ENCODE measurements at regions not wholly inside any gene's neighbourhood (a gene's known extent, or its start where the extent isn't known, plus 50 kb on each side); places are given as distances from the start of the nearest gene placed in this dataset.
A peak's percentile ranks its signal among the peaks of the same experiment; 100 is the strongest.
"Not testable (repeated sequence)": the region's sequence is repeated elsewhere in the genome, so short reads cannot be mapped to it uniquely, and the experiment has no call there.

DNA sequence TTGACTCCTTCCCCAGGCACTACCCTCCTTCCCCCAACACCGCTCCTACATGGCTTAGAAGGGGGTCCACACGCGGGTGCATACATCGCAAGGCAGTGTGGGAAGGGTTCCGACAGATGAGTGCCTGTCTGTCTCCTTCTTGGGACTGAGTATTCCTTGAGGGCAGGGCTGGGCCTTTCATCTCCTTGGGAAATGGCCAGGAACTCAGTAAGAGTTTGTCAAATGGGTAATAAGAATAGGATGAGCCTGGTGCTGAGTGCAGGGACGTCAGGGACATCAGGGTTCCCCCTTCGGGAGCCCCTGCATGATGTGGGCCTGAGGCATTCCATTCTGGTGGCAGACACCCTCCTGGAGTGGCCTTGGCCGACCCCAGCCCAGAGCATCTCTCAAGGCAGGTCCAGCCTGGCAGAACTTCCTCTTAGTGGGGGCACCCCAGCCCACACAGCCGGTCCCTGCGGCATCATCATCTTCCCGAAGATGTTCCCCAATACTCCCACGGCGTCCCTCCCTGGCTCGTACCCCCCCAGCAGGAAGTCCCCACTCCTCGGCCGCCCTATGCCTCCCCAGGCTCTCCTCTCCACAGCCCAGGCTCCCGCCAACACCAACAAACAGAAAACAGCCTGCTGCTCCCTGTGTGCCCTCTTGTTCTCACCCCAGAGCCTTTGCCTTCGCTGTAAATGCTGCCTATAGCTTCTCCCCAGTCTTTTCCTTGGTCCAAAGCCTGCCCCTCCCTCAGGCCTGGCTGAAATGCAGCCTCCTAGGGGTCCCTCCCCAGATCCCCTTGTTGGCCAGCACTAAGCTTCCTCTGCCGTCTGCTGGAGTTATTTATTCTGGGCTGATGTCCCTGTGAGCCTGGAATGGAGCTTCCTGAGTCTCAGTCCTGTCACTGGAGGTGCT lies 67.5 kb upstream of the LCTL start:
- DNase-seq = no peak
- H3K4me3 ChIP-seq = no peak overlapping the region
- no peaks in the 10 kb centered on the region for H3K27me3 ChIP-seq
- H3K36me3 ChIP-seq = no peaks in the 10 kb centered on the region
- H3K9me3 ChIP-seq = no peaks in the 10 kb centered on the region

DNA sequence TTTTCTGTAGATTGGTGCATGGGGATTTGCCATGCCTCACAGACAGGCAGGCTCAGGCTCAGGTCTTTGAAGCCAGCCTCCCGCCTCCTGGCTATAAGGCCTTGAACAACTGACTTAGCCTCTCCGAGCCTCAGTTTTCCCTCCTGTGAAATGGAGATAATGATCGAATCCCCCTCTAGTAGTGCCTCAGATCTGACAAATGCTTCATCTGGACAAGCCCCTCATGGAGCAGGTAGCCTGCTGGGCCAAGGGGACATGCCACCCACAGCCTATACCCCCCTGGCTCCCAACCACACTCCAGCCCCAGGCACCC lies 68.1 kb upstream of the LCTL start:
- no peaks in the 10 kb centered on the region for H3K9me3 ChIP-seq
- H3K36me3 ChIP-seq = no peaks in the 10 kb centered on the region
- no peak overlapping the region for H3K4me3 ChIP-seq
- no peak for DNase-seq
- no peaks in the 10 kb centered on the region for H3K27me3 ChIP-seq

DNA sequence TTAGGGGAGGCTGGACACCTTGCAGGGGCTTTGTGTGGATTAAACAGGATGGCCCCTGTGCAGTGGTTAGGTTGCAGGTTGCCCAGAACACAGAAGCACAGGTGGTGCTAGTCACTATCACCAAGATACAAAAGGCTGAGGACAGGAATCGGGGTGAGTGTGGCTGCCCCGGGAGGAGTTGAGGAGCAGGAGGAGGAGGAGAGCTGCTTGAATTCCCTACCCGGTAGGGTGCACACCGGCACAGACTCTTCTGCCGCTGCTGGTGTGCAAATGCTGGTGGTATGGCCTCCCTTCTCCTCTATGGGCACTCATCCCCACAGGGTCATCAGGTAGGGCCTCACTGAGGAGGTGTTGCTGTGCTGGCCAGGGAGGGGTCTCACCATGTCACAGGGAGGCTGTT lies 67.5 kb upstream of the SMAD6 start:
- H3K27me3 ChIP-seq = no peaks in the 10 kb centered on the region
- H3K4me3 ChIP-seq = no peak overlapping the region
- no peak for DNase-seq
- no peaks in the 10 kb centered on the region for H3K9me3 ChIP-seq
- no peaks in the 10 kb centered on the region for H3K36me3 ChIP-seq

DNA sequence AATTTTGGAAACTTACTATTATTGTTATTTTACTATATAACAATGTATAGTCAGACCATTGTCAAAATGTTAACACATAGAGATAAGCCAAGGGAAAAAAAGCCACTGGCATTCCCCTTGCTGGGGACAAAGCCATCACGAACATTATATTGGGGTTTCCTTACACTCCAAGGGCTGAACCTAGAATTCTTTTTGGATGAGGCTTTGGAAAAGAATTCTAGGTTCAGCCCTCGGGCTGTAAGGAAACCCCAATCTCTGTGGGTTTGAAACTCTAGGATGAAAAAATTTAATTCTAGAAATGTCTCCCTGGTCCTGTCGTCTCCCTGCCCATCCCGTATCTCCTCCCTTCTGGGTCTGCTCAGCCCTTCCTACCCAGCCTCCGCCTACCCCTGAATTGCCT lies 67.0 kb upstream of the SMAD6 start:
- H3K36me3 ChIP-seq = no peaks in the 10 kb centered on the region
- H3K9me3 ChIP-seq = no peaks in the 10 kb centered on the region
- H3K4me3 ChIP-seq = no peak overlapping the region
- no peak for DNase-seq
- no peaks in the 10 kb centered on the region for H3K27me3 ChIP-seq

DNA sequence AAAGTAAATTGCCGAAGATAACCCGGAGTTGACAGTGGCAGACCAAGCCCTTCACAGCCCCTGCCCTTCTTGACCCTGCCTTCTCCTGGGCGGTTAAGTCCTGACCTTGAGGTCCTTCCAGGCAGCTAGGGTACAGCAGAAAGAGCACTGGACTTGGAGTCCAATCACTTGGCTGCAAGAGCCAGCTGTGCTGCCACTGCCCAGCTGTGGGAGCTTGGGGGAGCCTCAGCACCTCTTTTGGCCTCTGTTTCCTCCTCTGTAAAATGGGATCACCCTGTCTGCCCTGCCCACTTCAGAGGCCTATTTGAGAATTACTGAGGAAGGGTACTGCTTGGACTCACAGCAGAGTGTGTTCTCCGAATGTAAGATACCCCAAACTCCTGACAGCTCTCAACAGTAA lies 66.2 kb upstream of the SMAD6 start:
- Histone ChIP-seq H3K9me3 (no peaks in the 10 kb centered on the region), H3K27me3 (no peaks in the 10 kb centered on the region), H3K36me3 (no peaks in the 10 kb centered on the region), H3K4me3 (no peak overlapping the region)
- no peak for DNase-seq

DNA sequence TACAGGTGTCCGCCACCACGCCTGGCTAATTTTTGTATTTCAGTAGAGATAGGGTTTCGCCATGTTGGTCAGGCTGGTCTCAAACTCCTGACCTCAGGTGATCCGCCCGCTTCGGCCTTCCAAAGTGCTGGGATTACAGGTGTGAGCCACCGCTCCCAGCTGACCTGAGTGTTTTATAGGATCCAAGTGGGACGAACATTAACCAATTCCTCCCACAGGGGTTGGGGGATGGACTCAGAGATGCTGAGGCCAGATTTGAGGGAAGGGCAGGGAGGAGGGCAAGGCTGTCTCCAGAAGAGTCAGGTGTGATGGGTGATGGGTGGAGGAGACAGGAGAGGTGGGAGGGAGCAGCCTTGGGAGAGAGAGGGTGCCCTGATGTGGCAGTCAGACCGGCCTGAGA lies 65.0 kb upstream of the SMAD6 start:
- not testable (repeated sequence) for H3K36me3 ChIP-seq, H3K9me3 ChIP-seq, H3K4me3 ChIP-seq, H3K27me3 ChIP-seq, DNase-seq

DNA sequence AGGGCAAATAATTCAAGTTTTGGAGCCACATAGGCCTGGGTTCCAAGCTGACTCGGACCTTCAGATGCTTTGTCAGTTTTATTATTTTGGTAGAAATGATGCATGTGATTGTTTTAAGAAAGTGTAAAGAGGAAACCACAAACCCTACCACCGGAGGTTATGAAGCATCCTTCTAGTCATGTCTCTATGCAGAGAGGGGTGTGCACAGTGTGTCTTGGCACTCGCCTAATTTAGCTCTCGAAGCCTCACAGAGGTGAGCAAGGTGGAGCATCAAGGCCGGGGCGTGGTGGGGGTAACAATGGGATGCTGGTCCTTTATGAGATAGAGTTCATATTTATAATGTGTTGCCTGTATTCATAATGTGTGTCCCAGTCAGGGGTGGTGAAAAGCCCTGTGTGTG lies 63.7 kb upstream of the SMAD6 start:
- Histone ChIP-seq H3K36me3 (no peaks in the 10 kb centered on the region), H3K9me3 (no peaks in the 10 kb centered on the region)

DNA sequence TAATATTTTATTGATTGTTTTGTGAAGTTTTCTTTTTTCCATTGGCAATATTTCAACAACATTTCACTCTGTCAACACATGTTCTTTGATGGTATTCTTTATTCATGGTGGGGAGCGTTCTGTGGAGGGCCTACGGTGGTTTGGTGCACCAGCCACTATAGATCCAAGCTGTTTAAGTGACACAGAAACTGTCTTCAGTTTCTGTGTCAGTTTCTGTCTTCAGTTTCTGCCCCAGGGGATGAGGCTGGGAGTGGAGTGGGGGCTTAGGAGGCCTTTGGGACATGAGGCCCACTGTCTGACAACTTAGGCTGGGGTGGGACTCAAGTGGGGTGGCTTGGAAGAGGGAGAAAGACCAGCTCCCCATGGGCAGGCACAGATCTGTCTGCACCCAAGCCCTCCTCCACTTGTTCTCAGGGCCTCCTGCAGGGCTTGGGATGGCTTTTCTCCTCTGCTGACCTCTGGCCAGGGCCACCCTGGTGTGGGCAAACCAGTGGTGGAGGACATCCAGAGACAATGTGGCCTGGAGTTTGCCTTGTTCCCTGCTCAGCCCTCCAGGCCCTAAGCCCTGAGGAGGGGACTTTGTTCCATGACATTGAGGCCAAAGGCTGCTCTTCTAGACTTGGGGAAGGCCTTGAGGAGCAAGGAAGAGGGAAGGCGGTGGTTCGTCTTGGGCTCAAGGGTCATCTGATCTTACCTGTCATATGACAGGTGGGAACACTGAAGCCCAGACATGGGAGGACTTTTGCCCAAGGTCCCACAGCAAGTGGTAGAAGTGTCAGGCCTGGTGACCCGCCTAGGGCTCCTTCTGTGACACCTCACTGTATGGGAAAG lies 60.3 kb upstream of the SMAD6 start:
- H3K4me3 ChIP-seq = no peak overlapping the region
- no peaks in the 10 kb centered on the region for H3K9me3 ChIP-seq
- no peaks in the 10 kb centered on the region for H3K27me3 ChIP-seq
- no peak for DNase-seq
- H3K36me3 ChIP-seq = no peaks in the 10 kb centered on the region

More for the DNA sequence above, 63.7 kb upstream of the SMAD6 start:
- no peak for DNase-seq
- Histone ChIP-seq H3K27me3 (no peaks in the 10 kb centered on the region), H3K4me3 (no peak overlapping the region)

DNA sequence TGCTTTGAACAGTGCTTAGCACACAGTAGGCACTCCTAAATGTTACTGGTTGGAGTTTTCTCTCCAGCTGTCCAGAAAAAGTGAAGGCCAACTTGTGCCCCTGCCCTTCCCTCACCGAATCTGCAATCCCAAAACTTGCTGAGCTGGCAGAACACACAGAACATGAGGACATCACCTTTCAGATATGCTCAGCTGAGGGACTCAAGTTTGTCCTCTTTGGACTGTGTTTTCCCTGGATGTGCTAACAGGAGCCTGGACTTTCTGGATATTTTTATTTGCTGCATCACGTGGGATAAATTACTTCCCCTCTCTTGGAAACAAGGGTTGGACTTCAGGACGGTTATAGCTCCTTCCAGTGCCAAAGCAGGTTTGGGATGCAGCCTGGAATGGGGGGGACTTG lies 59.5 kb upstream of the SMAD6 start:
- Histone ChIP-seq H3K4me3 (no peak overlapping the region), H3K27me3 (no peaks in the 10 kb centered on the region), H3K36me3 (no peaks in the 10 kb centered on the region)

DNA sequence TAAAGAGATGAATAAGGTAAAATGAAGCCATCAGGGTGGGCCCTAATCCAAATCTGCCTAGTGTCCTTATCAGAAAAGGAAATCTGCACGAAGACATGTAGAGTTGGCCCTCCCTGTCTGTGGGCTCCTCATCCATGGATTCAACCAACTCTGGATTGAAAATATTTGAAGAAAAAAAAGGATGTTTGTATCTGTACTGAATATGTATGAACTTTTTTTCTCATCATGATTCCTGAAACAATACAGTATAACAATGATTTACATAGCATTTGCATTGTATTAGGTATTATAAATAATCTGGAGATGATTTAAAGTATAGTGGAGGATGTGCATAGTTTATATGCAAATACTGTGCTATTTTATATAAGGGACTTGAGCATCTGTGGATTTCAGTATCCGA lies 59.0 kb upstream of the SMAD6 start:
- no peak overlapping the region for H3K4me3 ChIP-seq
- DNase-seq = no peak
- H3K27me3 ChIP-seq = no peaks in the 10 kb centered on the region
- no peaks in the 10 kb centered on the region for H3K36me3 ChIP-seq
- H3K9me3 ChIP-seq = no peaks in the 10 kb centered on the region

More for the DNA sequence above, 59.5 kb upstream of the SMAD6 start:
- no peaks in the 10 kb centered on the region for H3K9me3 ChIP-seq
- DNase-seq = no peak

DNA sequence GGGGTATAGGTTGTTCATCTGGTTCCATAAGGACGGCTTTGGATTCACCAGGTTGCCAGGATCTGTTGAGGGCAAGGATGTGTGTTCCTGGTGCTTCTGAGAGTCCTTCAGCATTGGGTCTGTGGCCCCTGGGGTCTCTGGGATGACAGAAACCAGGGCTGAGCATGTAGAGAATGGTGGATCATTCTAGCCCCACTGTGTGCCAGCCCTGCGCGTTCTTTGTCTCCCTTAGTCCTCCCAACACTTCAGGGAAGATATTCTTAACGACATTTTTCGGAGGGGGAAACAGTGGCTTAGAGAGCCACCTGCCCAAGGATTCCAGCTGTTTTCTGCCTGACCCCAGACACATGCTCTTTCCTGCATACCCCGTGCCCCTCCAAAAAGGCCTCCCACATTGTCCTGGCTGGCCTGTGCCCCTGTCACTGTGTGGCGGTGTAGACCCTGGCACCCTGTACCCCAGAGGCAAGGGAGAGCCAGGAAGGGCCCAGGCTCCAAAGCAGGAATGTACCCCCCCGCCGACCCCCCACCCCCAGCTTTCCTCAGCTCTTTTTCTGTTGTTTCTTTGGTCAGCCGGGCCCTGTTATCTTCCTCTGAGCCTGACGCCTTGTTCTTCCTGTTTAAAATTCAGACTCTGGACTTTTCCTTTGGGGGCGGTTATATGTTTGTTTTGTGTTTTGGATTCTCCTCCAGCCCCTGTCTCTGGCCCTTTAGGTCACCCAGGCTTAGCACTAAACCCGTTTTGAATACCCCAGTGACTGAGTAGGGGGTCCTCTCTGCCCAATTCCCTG lies 57.8 kb upstream of the SMAD6 start:
- Histone ChIP-seq H3K4me3 (no peak overlapping the region), H3K27me3 (no peaks in the 10 kb centered on the region), H3K9me3 (no peaks in the 10 kb centered on the region), H3K36me3 (no peaks in the 10 kb centered on the region)
- DNase-seq = no peak

DNA sequence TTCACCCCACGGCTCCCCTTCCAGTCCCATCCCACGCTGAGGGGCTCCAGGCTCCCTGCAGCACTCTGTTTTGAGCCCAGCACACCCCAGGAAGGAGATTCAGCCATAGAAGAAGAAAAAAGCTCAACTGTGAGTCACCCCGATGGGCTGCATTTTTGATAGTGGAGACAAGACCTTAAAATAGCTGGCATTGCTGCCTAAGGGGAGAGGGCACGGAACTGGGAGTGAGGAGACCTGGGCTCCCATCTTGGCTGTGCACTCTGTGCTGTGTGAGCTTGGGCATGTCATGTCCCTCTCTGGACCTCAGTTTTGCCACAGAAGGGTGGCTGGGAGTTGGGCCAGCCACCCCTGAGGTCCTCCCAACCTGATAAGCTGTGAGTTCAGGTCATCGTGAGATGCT lies 57.2 kb upstream of the SMAD6 start:
- Histone ChIP-seq H3K4me3 (no peak overlapping the region), H3K27me3 (no peaks in the 10 kb centered on the region), H3K36me3 (no peaks in the 10 kb centered on the region), H3K9me3 (no peaks in the 10 kb centered on the region)
- peak; percentile 23 for DNase-seq

DNA sequence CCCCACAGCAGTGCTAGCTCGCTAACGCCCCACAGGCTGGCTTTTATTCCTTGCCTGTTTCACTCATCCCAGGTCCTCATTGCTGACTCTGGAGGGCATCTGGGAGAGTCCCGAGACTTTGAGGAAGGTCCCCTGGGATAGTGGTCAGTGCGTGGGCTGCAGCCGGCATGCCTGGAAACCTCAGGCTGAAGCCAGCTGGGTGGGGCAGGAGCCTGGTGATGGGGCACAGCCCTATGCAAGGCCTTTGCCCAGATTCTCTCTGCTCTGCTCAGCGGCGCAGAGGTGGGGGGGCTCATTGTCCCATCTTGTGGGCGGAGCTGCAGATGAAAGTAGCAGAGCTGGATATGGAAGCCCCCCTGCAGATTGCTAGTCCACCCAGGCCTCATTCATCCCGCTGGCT lies 55.7 kb upstream of the SMAD6 start:
- H3K4me3 ChIP-seq = no peak overlapping the region
- H3K36me3 ChIP-seq = no peaks in the 10 kb centered on the region
- peak; percentile 41 for DNase-seq
- no peaks in the 10 kb centered on the region for H3K9me3 ChIP-seq
- H3K27me3 ChIP-seq = no peaks in the 10 kb centered on the region

DNA sequence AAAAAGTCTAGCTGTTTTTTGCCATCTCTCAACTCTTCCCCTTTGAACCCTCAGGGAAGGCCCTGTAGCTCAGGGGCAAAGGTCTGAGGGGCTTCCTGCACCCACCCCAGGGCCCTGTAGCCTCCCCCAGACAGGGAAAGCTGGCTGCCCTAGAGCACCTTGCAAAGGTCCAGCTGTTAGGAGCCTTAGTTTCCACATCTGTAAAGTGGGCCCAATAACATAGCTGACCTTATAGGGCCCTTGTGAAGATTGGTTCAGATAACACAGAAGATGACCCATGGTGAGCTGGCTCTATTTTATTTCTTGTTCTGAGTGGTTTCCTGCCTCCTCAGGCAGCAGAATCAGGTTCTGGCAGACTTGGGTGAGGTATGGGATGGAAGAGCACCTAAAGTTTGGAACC lies 55.2 kb upstream of the SMAD6 start:
- no peak for DNase-seq
- no peaks in the 10 kb centered on the region for H3K36me3 ChIP-seq
- no peak overlapping the region for H3K4me3 ChIP-seq
- no peaks in the 10 kb centered on the region for H3K9me3 ChIP-seq
- H3K27me3 ChIP-seq = no peaks in the 10 kb centered on the region

DNA sequence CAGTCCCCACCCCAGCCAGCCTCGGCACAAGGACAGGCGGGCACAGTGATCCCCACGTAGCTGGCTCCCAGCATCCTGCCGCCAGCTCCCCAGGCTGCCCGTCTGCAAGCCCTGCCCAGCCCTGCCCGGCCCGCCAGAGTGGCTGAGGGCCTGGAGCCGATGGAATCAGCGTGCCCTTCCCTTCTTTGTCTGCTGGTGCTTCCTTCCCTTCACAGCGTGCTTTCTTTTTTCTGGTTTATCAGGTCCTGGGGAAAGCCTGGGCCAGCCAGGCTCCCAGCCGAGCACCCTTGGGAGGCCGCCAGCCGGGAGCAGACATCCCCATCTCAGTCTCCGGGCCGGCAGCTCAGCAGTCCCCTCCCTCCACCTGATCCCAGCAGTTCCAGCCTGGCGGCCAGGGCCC lies 54.7 kb upstream of the SMAD6 start:
- no peaks in the 10 kb centered on the region for H3K36me3 ChIP-seq
- no peak overlapping the region for H3K4me3 ChIP-seq
- DNase-seq = no peak
- H3K9me3 ChIP-seq = no peaks in the 10 kb centered on the region
- no peaks in the 10 kb centered on the region for H3K27me3 ChIP-seq

DNA sequence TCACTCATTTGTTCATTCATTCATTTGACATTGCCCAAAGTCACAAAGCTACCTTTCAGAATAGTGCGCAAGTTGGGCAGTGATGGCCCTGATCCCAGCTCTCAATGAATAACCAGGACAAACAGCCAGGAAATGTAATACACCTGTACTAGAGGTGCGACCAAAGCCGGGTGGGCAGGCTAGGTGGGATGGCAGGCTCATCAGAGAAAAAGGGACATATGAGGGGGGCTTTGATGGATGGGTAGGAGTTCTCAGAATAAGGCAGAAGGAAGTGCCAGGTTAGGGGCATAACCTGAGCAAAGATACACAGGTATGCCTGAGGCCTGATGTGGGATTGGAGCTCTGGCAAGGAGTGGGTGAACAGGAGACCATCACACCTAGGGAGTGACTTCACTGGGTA lies 53.4 kb upstream of the SMAD6 start:
- DNase-seq = no peak
- no peaks in the 10 kb centered on the region for H3K36me3 ChIP-seq
- H3K27me3 ChIP-seq = no peaks in the 10 kb centered on the region
- H3K4me3 ChIP-seq = no peak overlapping the region
- no peaks in the 10 kb centered on the region for H3K9me3 ChIP-seq

DNA sequence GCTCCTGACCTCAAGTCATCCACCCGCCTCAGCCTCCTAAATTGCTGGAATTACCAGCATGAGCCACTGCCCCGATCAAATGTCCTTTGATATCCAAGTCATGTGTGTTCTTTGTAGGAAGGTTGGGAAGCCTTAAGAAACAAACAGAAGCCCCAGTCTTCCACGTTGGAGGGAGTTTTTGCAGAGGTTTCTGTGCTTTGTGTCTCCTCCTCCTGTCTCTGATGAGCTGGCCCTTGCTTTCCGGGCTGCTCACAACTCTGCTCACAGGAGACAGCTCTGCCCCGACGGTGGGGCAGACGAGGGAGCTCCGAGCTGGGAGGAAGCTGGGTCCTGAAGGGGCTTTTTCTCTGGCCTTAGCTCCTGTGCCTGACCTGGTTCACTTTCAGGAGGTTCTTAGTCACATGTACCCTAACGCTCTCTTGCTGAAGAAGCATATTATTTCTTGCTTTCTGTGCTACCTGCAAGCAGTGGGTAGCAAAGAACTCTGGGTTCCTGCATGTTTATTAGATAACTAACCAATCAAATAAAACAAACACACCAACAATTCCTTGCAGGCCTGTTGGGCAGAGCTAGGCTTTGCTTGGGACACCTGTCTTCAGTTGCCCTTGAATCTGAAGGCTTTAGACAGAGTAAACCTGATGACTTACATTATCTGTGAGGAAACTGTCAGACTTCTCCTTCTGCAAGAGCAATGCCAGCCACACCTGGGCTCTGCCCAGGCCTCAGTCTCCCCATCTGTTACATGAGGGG lies 52.6 kb upstream of the SMAD6 start:
- Histone ChIP-seq H3K36me3 (no peaks in the 10 kb centered on the region), H3K27me3 (no peaks in the 10 kb centered on the region), H3K4me3 (no peak overlapping the region), H3K9me3 (no peaks in the 10 kb centered on the region)
- DNase-seq = no peak

Measured in MG63 (cell line).